ENCODE measurements at regions not wholly inside any gene's neighbourhood (a gene's known extent, or its start where the extent isn't known, plus 50 kb on each side); places are given as distances from the start of the nearest gene placed in this dataset.
"Not testable (repeated sequence)": the region's sequence is repeated elsewhere in the genome, so short reads cannot be mapped to it uniquely, and the experiment has no call there.

DNA sequence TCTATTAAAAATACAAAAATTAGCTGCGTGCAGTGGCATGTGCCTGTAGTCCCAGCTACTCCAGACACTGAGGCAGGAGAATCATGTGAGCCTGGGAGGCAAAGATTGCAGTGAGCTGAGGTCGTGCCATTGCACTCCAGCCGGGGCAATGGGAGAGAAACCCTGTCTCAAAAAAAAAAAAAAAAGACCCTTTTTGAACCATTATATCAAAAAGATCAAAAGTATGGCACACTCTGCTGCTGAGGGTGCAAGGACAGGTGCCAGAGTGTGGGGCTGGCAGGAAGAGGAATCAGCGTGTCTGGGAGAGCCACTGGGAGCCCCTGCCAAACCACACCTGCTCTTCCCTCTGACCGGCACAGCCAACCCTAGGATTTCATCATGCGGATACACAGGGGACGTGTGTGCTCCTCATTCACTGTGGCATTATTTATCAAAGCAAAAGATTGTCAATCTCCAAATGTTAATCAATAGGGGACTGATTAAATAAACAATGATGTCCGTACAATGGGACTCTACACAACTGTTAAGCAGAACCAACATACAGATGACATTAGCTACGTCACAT is 147.3 kb upstream of the TLE3 start:
- H3K4me3 ChIP-seq (ENCODE audit: low read length) = no peak overlapping the region
- no peak for TF ChIP-seq ZNF274 (IDR thresholded peaks at IDR 0.05; ENCODE audit: low read depth, low read length)

- no peak overlapping the region for H3K4me3 ChIP-seq (ENCODE audit: low read length)
- TF ChIP-seq ZNF274 (IDR thresholded peaks at IDR 0.05; ENCODE audit: low read depth, low read length) = no peak
These were observed 146.2 kb upstream of the TLE3 start for GRCh38 chr15:70243686-70244540.

DNA sequence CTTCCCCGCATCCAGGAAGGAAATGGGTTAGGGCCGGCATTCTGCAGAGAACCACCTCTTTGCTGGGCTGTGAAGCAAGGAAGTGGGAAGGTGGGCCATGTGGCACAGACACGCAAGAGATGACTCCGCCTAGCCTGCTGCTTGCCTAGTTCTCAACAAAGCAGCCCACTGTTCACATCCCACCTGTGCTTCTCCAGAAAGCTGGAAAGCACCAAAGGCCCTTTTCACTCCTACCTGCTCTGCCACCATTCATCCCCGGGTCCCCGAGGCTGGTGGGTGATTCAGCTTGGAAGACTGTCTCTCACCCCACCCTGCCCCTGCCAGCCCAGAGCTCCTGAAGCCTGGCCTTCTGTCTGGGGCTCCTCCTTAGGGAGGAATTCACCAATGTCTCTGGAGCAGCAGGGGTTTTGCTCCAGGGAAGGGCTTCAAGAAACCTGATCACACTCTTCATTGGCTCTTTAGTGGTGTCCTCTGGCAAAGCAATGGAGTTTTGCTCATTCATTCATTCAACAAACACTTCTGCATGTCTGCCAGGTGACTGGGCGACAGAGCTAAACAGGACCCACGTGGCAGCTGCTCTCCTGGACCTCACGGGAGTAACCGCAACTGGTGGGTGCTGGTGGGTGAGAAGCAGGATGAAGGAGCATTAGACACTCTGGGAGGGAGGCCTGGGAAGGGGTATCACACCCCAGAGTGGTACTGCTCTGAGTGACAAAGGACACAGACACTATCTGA is 145.4 kb upstream of the TLE3 start:
- H3K4me3 ChIP-seq (ENCODE audit: low read length) = no peak overlapping the region
- no peak for TF ChIP-seq ZNF274 (IDR thresholded peaks at IDR 0.05; ENCODE audit: low read depth, low read length)

- TF ChIP-seq ZNF274 (IDR thresholded peaks at IDR 0.05; ENCODE audit: low read depth, low read length) = no peak
- H3K4me3 ChIP-seq (ENCODE audit: low read length) = no peak overlapping the region
These were observed 144.0 kb upstream of the TLE3 start for GRCh38 chr15:70241561-70242320.

DNA sequence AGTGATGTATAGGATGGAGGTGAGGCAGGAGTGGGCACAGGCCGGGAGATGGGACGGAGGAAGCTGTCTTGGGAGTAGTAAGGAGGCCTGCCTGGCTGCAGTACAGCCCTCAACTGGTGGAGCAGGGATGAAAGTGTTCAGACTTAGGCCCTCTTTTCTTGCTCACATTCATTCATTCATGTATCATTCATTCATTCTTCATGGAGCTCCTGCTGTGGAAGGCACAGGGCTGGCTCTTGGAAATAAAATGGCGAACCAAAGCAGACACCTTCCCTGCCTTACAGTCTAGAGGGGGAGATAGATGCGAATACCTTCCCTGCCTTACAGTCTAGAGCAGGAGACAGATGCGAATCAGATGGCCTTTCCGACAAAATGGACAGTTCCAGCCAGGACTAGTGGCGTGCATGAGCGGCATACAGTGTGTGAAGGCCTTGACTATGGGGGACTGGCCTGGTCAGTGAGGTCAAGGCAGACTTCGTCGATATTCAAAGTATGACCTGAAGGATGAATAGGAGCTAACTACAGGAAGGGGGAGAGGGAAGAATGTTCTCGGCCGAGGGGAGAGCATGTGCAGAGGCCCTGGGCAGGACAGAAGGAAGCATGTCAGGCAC is 143.2 kb upstream of the TLE3 start:
- no peak overlapping the region for H3K4me3 ChIP-seq (ENCODE audit: low read length)
- no peak for TF ChIP-seq ZNF274 (IDR thresholded peaks at IDR 0.05; ENCODE audit: low read depth, low read length)

DNA sequence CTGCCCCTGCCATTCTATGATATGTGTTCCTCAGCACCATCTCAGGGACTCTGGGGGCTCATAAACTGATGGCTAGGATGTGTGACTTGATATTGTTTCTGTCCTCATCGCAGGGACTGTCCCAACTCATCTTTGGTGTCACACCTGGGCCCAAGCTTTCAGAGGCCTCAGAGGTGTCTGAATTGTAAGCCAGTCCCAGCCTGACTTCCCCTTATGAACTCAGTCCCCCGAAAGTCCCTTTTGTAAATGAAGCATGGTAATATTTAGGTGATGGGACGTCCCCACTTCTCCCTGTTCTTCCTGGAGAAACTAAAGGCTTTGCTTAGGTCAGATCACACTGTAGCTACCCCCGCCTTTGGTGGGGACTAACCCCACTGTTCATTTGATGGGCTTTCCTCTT is 142.4 kb upstream of the TLE3 start:
- no peak overlapping the region for H3K4me3 ChIP-seq (ENCODE audit: low read length)
- TF ChIP-seq ZNF274 (IDR thresholded peaks at IDR 0.05; ENCODE audit: low read depth, low read length) = no peak

DNA sequence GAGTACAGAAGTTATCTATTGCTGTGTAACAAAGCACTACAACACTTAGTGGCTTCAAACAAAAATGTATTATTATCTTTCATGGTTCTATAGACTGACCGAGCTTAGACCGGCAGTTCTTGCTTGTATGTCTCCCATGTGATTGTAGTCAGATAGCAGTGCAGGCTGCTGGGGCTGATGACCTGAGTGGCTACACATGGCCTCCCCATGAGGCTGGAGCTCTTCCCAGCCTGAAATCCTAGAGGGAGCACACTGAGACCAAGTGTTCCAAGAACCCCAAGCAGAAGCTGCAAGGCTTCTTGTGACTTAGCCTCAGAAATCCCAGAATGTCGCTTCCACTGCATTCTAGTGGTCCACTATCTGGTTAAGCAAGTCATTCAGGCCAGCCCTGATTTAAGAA is 141.2 kb upstream of the TLE3 start:
- no peak overlapping the region for H3K4me3 ChIP-seq (ENCODE audit: low read length)
- TF ChIP-seq ZNF274 (IDR thresholded peaks at IDR 0.05; ENCODE audit: low read depth, low read length) = no peak

GRCh38 chr15:70237626-70238025 is 139.9 kb upstream of the TLE3 start:
- TF ChIP-seq ZNF274 (IDR thresholded peaks at IDR 0.05; ENCODE audit: low read depth, low read length) = no peak

GRCh38 chr15:70236341-70237086 is 138.8 kb upstream of the TLE3 start:
- TF ChIP-seq ZNF274 (IDR thresholded peaks at IDR 0.05; ENCODE audit: low read depth, low read length) = no peak

More at GRCh38 chr15:70237626-70238025, 139.9 kb upstream of the TLE3 start:
- no peak overlapping the region for H3K4me3 ChIP-seq (ENCODE audit: low read length)

DNA sequence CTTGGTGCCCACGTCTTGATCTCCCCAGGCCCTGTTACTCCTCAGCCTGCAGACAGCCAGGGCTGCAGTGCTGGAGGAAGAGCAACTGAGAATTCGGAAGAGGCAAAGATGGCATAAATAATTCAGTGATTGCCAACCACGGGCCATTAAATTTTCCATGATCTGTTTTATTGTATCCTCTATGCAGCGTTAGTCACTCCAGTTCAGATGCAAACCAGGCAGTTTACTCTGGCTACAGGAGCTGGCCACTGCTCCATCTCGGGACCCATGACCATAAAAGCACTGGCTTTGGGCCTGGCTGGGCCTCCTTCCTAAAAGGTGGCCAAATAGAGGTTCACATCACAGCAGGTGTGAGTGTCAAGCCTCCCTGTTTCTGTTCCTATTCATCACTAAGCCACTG is 137.6 kb upstream of the TLE3 start:
- H3K4me3 ChIP-seq (ENCODE audit: low read length) = no peak overlapping the region
- TF ChIP-seq ZNF274 (IDR thresholded peaks at IDR 0.05; ENCODE audit: low read depth, low read length) = no peak

More at GRCh38 chr15:70236341-70237086, 138.8 kb upstream of the TLE3 start:
- no peak overlapping the region for H3K4me3 ChIP-seq (ENCODE audit: low read length)

DNA sequence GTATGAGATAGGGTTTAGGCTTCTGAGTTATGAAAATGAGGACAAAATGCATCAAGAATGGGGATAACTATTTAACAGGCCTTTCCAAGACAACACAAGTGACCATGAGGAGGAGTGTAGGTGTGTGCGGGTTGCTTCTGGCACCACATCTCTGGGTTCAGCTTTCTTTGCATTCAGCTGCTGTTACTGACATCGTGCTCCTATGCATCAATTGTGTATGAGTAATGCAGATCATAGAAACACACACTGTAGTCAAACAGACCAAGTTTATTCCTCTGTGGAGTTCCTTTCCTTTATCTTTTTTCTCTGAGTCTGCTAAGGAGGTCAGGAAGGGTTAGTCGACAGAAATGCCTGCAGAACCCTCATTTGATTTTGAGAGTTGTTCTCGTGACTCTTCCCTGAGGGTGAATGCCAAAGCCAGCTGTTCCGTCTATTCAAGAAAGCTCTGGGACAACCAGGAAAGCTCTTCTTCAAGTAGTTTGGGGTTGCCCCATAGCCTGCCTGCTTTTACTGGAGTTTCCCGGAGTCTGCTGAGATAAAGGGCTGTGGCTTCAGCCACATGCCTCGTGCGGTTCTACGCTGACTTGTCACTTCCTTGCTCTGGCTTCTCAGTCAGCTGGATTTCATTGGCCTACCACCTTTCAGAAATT is 136.7 kb upstream of the TLE3 start:
- no peak for TF ChIP-seq ZNF274 (IDR thresholded peaks at IDR 0.05; ENCODE audit: low read depth, low read length)
- no peak overlapping the region for H3K4me3 ChIP-seq (ENCODE audit: low read length)

DNA sequence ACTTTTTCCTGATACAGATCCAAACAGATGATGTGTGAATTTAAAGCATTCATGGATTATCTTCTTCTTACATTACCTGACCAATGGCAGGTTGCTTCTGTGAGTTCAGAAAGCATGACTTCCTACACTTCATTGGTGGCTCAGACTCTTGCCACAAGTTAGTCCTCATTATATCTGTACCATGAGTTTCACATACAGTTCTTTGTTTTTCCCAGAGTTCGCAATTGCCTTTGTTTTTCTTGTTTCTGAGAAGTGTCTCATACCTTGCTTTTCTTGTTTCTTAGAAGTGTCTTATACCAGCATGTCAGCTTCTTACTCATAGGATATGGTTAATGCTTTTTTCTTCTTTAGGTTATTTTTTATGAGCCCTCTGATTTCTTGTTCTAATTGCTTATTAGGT is 133.8 kb upstream of the TLE3 start:
- TF ChIP-seq ZNF274 (IDR thresholded peaks at IDR 0.05; ENCODE audit: low read depth, low read length) = no peak
- no peak overlapping the region for H3K4me3 ChIP-seq (ENCODE audit: low read length)

GRCh38 chr15:70227918-70228317 is 130.2 kb upstream of the TLE3 start:
- not testable (repeated sequence) for H3K4me3 ChIP-seq (ENCODE audit: low read length)
